ENCODE measurements at regions not wholly inside any gene's neighbourhood (a gene's known extent, or its start where the extent isn't known, plus 50 kb on each side); places are given as distances from the start of the nearest gene placed in this dataset.

DNA sequence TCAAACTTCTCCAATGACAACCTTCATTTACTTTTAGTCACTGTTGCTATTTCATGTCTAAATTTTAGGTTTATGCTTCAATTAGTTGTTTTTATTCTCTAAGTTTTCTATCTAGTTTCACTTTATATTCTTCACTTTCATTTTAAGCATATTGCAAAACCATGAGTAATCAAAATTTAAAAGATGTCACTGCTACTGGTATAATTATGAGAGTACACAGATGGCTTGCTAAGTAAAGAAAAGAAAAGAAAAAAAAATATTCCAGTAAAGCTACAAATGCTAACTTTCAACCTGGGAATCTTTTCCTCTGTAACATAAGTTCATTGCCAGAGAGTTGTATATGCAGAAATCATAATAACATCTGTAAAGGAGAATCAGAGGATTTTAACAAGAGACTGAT is 1624.7 kb downstream of the PCDH9 start:
- no peaks in the 10 kb centered on the region for H3K36me3 ChIP-seq
- no peak overlapping the region for H3K4me3 ChIP-seq
- intact Hi-C loops (cut with DNase I) = no loop called here
- no peaks in the 10 kb centered on the region for H3K27me3 ChIP-seq
- H3K27ac ChIP-seq (replicated peaks in 1 of 4) = no peak overlapping the region
- H3K4me1 ChIP-seq = no peaks in the 10 kb centered on the region
- TF ChIP-seq, protein P1, sequence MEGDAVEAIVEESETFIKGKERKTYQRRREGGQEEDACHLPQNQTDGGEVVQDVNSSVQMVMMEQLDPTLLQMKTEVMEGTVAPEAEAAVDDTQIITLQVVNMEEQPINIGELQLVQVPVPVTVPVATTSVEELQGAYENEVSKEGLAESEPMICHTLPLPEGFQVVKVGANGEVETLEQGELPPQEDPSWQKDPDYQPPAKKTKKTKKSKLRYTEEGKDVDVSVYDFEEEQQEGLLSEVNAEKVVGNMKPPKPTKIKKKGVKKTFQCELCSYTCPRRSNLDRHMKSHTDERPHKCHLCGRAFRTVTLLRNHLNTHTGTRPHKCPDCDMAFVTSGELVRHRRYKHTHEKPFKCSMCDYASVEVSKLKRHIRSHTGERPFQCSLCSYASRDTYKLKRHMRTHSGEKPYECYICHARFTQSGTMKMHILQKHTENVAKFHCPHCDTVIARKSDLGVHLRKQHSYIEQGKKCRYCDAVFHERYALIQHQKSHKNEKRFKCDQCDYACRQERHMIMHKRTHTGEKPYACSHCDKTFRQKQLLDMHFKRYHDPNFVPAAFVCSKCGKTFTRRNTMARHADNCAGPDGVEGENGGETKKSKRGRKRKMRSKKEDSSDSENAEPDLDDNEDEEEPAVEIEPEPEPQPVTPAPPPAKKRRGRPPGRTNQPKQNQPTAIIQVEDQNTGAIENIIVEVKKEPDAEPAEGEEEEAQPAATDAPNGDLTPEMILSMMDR (IDR thresholded peaks at IDR 0.05) = no peak
- TF ChIP-seq POLR2AphosphoS5 (IDR thresholded peaks at IDR 0.05) (no peak), POLR2A (IDR thresholded peaks at IDR 0.05; ENCODE audit: low read depth) (no peak), EP300 (IDR thresholded peaks at IDR 0.05) (no peak)
- H3K9me3 ChIP-seq = no peaks in the 10 kb centered on the region
- DNase-seq (ENCODE audit: extremely low spot score) = no peak

DNA sequence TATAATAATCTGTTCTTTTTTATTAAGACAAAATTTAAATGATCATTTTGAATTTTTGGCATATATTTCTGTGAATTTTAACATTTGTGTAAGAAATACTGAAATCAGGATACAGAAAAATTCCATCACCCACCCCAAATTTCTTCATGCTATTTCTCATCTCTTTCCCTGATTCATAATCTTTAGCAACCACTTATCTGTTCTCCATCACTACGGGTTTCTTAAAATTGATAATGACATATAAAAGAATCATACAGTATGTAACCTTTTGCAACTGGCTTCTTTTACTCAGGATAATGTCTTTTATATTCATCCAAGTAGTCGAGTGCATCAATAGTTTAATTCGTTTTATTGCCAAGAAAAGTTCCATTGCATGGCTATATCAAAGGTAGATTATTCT is 1627.0 kb downstream of the PCDH9 start:
- H3K9me3 ChIP-seq = no peaks in the 10 kb centered on the region
- 81% methylated on average over 3 of the region's 3 CpGs for WGBS
- no peaks in the 10 kb centered on the region for H3K36me3 ChIP-seq
- H3K4me3 ChIP-seq = no peak overlapping the region
- H3K4me1 ChIP-seq = no peaks in the 10 kb centered on the region
- no peak for DNase-seq (ENCODE audit: extremely low spot score)
- no peaks in the 10 kb centered on the region for H3K27me3 ChIP-seq
- TF ChIP-seq, protein P1 (IDR thresholded peaks at IDR 0.05) = no peak
- TF ChIP-seq POLR2AphosphoS5 (IDR thresholded peaks at IDR 0.05) (no peak), EP300 (IDR thresholded peaks at IDR 0.05) (no peak), POLR2A (IDR thresholded peaks at IDR 0.05; ENCODE audit: low read depth) (no peak)
- intact Hi-C loops (cut with DNase I) = no loop called here
- H3K27ac ChIP-seq (replicated peaks in 1 of 4) = no peak overlapping the region

DNA sequence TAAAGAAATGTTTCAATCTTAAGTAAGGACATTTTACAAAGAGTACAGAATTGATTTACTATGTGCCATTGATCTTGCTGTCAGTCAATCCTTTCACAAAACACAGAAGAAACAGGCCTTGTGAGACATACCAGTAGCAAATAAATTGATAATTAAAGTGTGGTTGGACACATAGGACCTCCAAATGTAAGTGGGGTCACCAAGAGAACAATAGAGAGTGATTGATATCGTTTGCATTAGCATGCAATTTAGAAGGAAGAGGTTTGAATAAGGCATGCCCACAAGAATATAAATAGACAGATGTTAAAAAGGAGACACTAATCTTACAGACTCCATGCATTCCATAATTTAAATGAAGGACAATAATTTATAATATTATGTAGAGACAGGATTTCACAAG is 1628.3 kb downstream of the PCDH9 start:
- TF ChIP-seq EP300 (IDR thresholded peaks at IDR 0.05) = no peak
- TF ChIP-seq POLR2A (IDR thresholded peaks at IDR 0.05; ENCODE audit: low read depth) = no peak
- TF ChIP-seq, protein P1 (IDR thresholded peaks at IDR 0.05) = no peak
- TF ChIP-seq POLR2AphosphoS5 (IDR thresholded peaks at IDR 0.05) = no peak
- intact Hi-C loops (cut with DNase I) = no loop called here
- Histone ChIP-seq H3K4me1 (no peaks in the 10 kb centered on the region), H3K4me3 (no peak overlapping the region), H3K27me3 (no peaks in the 10 kb centered on the region), H3K9me3 (no peaks in the 10 kb centered on the region), H3K27ac (replicated peaks in 1 of 4) (no peak overlapping the region), H3K36me3 (no peaks in the 10 kb centered on the region)
- WGBS = 77% methylated on average over 1 of the region's 1 CpG
- DNase-seq (ENCODE audit: extremely low spot score) = no peak

DNA sequence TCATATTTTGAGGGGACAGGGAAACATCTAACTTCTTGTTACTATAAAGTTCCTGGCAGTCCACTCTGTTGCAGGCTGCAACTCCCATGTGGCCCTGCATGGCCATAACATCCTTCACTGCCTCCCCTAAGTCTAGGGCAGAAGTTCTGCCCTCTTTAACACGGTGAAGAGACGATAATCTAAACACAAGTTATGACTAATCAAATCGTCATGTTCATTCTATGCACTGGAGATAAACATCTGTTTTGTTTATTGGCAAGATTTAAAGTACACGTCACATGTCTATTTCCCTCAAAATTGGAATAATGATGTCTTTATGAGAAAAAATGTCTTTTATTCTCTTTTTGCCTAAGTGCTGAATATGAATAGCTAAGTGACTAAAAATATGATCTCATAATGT is 1629.4 kb downstream of the PCDH9 start:
- no peaks in the 10 kb centered on the region for H3K27me3 ChIP-seq
- TF ChIP-seq EP300 (IDR thresholded peaks at IDR 0.05) (no peak), POLR2A (IDR thresholded peaks at IDR 0.05; ENCODE audit: low read depth) (no peak), POLR2AphosphoS5 (IDR thresholded peaks at IDR 0.05) (no peak)
- TF ChIP-seq, protein P1 (IDR thresholded peaks at IDR 0.05) = no peak
- H3K4me1 ChIP-seq = no peaks in the 10 kb centered on the region
- no peak overlapping the region for H3K4me3 ChIP-seq
- 44% methylated on average over 4 of the region's 4 CpGs for WGBS
- no peak for DNase-seq (ENCODE audit: extremely low spot score)
- H3K27ac ChIP-seq (replicated peaks in 1 of 4) = no peak overlapping the region
- no peaks in the 10 kb centered on the region for H3K9me3 ChIP-seq
- intact Hi-C loops (cut with DNase I) = no loop called here
- no peaks in the 10 kb centered on the region for H3K36me3 ChIP-seq

All from esophagus muscularis mucosa (tissue), 4 donors.